Activated T-helper 1 cell treated with anti-CD3 and anti-CD28 coated beads, Interleukin-12 subunit alpha, Interleukin-12 subunit beta, Interleukin-2, Interleukin-4 antibody, amounts not matched to agents 30 ng/mL and 10 ng/mL and 1 ng/mL, durations not matched to agents 14 hours and 24 hours and 36 hours (primary cell): ENCODE measurements at regions not wholly inside any gene's neighbourhood (a gene's known extent, or its start where the extent isn't known, plus 50 kb on each side); places are given as distances from the start of the nearest gene placed in this dataset.
"Not testable (repeated sequence)": the region's sequence is repeated elsewhere in the genome, so short reads cannot be mapped to it uniquely, and the experiment has no call there.

Source experiments
- DNase-seq: peaks from one replicate; pipeline ENCODE4 v3.0.0; 2021; ENCODE audit warnings: low spot score
- H3K27ac Mint-ChIP-seq: one replicate; pipeline ENCODE4 v1.8.0; 2021; ENCODE audit warnings: mild to moderate bottlenecking, mixed read lengths
- H3K27me3 Mint-ChIP-seq: one replicate; pipeline ENCODE4 v1.8.0; 2022; ENCODE audit warnings: mild to moderate bottlenecking, moderate library complexity, mixed read lengths; ENCODE audit not compliant: insufficient read depth
- H3K36me3 Mint-ChIP-seq: one replicate; pipeline ENCODE4 v1.8.0; 2021; ENCODE audit warnings: low read depth, mixed read lengths
- H3K4me1 Mint-ChIP-seq: one replicate; pipeline ENCODE4 v1.8.0; 2021; ENCODE audit warnings: low read depth, mixed read lengths
- H3K4me3 Mint-ChIP-seq: one replicate; pipeline ENCODE4 v1.8.0; 2021; ENCODE audit warnings: mild to moderate bottlenecking, moderate library complexity, mixed read lengths
- H3K9me3 Mint-ChIP-seq: one replicate; pipeline ENCODE4 v1.8.0; 2021; ENCODE audit warnings: mixed read lengths
- intact Hi-C: fragments of 100-400 bp; cut with micrococcal nuclease; formaldehyde crosslinking; loops from one replicate; pipeline ENCODE4 v1.15.1; 2024

DNA sequence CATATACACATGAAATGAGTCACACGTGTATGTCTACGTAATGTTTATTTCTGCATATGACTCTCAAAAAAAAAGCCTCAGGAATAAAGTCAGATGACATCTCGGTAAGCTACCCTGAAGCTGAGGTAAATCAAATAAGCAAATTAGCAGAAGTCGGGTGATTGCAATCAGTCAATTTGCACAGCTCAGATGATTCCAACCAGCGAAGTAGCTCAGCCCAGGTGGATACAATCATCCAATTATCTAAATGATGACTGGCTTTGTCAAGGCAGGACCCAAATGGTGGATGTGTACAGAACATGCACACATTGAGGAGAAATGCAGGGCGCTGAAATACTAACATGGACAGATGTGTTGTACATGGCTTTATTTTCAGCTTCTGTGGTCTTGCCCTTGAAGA is 148.5 kb downstream of the ZNF486 start:
- H3K4me1 Mint-ChIP-seq, result no peaks in the 10 kb centered on the region
- no peak overlapping the region for H3K4me3 Mint-ChIP-seq
- peaks cover 29% of the 10 kb centered on the region for H3K9me3 Mint-ChIP-seq
- no peaks in the 10 kb centered on the region for H3K27me3 Mint-ChIP-seq
- intact Hi-C loops, result no loop called here
- no peak for DNase-seq
- H3K27ac Mint-ChIP-seq, result no peak overlapping the region
- no peaks in the 10 kb centered on the region for H3K36me3 Mint-ChIP-seq

DNA sequence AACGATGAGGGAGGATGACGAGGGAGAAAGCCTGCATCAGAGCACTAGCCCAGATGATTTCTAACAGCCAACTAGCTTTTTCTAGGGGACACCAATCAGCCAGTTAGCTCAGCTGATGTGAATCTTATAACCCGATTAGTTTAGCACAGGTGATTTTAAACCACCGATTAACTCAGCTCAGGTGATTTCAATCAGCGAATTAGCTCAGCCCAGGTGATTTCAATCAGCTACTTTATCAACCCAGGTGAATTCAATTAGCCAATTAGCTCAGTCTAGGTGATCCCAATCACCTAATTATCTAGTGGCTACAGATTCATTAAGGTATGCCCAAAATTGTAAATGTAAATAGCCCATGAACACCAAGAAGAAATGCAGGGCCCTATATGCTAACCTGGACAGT is 146.9 kb downstream of the ZNF486 start:
- no peak for DNase-seq
- peaks cover 26% of the 10 kb centered on the region for H3K9me3 Mint-ChIP-seq
- no peak overlapping the region for H3K4me3 Mint-ChIP-seq
- H3K27ac Mint-ChIP-seq, result no peak overlapping the region
- no peaks in the 10 kb centered on the region for H3K4me1 Mint-ChIP-seq
- intact Hi-C loops, result no loop called here
- no peaks in the 10 kb centered on the region for H3K36me3 Mint-ChIP-seq
- no peaks in the 10 kb centered on the region for H3K27me3 Mint-ChIP-seq

DNA sequence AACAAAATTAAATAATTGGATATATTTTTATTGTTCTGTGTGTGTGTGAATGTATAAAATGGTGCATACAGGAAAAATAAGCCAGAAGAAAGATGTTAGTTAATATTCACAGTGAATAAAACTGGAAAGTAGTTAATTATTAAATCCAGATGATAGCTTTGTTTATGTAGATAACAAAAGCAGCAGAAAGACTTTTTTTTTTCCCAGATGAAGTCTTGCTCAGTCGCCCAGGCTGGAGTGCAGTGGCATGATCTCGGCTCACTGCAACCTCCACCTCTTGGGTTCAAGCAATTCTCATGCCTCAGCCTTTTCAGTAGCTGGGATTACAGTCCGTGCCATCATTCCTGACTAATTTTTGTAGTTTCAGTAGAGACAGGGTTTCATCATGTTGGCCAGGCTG is 140.1 kb downstream of the ZNF486 start:
- Mint-ChIP-seq H3K9me3 (peaks cover 40% of the 10 kb centered on the region), H3K36me3 (no peaks in the 10 kb centered on the region), H3K4me1 (no peaks in the 10 kb centered on the region), H3K27ac (no peak overlapping the region), H3K4me3 (no peak overlapping the region), H3K27me3 (no peaks in the 10 kb centered on the region)
- DNase-seq, result no peak
- intact Hi-C loops, result no loop called here

DNA sequence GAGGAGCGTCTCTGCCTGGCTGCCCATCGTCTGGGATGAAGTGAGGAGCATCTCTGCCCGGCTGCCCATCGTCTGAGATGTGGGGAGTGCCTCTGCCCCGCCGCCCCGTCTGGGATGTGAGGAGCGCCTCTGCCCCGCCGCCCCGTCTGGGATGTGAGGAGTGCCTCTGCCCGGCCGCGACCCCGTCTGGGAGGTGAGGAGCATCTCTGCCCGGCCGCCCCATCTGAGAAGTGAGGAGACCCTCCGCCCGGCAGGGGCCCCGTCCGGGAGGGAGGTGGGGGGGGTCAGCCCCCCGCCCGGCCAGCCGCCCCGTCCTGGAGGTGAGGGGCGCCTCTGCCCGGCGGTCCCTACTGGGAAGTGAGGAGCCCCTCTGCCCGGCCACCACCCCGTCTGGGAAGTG is 129.3 kb downstream of the ZNF486 start:
- intact Hi-C loops, H3K36me3 Mint-ChIP-seq, H3K4me1 Mint-ChIP-seq, H3K27me3 Mint-ChIP-seq, DNase-seq, H3K27ac Mint-ChIP-seq, H3K4me3 Mint-ChIP-seq: not testable (repeated sequence)
- peaks cover 22% of the 10 kb centered on the region for H3K9me3 Mint-ChIP-seq

DNA sequence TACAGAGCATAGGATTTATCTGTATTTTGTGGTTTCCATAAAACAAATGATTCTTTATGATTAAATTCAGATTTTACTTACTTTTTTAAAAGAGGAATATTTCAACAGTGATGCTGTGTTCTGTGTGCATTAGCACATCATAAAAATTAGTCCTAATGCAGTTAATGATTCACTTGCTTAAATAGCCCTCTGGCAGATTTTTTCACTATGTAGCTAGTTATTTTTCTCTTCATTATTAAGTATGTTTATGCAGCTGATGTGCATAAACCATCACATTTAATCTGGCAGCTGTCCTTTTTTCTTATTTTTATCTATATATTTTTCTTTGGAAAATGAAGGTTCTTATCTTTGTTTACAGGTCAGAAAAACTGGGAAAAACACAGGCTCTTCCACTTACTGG is 127.2 kb downstream of the ZNF486 start:
- no peak for DNase-seq
- no peak overlapping the region for H3K27ac Mint-ChIP-seq
- no peaks in the 10 kb centered on the region for H3K4me1 Mint-ChIP-seq
- intact Hi-C loops, result no loop called here
- no peak overlapping the region for H3K4me3 Mint-ChIP-seq
- no peaks in the 10 kb centered on the region for H3K36me3 Mint-ChIP-seq
- no peaks in the 10 kb centered on the region for H3K27me3 Mint-ChIP-seq
- H3K9me3 Mint-ChIP-seq, result peaks cover 13% of the 10 kb centered on the region

DNA sequence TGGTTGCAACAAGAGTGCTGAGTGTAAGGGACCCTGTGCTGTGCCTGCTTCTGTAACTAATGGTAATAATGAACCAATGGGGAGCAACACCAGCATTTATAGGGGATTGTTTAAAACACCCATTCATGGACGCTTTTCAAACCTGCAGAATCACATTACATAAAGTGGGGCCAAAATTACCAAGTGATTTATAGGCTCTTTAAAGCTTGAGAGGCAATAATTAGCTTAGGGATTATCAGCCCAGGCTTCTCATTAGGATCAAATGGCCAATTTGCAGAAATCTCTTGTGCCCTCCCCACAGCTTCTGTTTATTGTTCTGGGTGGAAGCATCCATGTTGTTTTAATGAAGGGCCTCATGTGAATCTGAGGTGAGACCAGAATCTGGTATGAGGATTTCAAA is 125.5 kb downstream of the ZNF486 start:
- H3K27me3 Mint-ChIP-seq, H3K27ac Mint-ChIP-seq, H3K4me1 Mint-ChIP-seq, H3K4me3 Mint-ChIP-seq, H3K36me3 Mint-ChIP-seq, intact Hi-C loops, DNase-seq: not testable (repeated sequence)
- peaks cover 18% of the 10 kb centered on the region for H3K9me3 Mint-ChIP-seq

DNA sequence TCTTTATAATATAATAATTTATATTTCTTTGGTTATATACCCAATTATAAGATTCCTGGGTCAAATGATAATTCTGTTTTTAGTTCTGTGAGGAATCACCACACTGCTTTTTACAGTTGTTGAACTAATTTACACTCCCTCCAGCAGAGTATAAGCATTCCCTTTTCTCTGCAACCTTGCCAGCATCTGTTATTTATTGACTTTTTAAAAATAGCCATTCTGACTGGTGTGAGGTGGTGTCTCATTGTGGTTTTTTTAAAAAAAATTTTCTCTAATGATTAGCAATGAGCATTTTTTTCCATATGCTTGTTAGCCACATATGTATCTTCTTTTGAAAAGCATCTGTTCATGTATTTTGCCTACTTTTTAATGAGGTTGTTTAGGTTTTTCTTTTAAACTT is 122.2 kb downstream of the ZNF486 start:
- intact Hi-C loops, result no loop called here

DNA sequence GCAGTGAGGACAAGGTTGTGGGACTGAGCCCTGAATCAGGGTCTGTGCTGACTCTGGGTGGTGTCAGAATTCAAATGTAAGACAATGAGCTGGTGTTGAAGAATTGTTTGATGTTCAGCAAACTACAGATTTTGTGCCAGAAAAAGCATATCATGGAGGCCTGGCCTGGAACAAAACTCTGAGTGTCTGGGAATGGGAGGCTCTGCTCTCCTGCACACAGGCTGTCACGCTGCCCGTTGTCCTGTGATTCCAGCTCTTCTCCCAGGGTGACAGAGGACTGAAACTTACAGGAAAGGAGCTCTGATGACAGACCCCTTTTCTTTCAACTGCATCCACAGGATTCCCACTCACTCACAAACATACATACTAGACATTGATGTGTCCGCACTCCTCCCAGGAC is 120.1 kb downstream of the ZNF486 start:
- no peak for DNase-seq
- no peaks in the 10 kb centered on the region for H3K27me3 Mint-ChIP-seq
- peaks cover 51% of the 10 kb centered on the region for H3K9me3 Mint-ChIP-seq
- H3K4me3 Mint-ChIP-seq, result no peak overlapping the region
- intact Hi-C loops, result no loop called here
- H3K27ac Mint-ChIP-seq, result no peak overlapping the region
- H3K4me1 Mint-ChIP-seq, result no peaks in the 10 kb centered on the region
- no peaks in the 10 kb centered on the region for H3K36me3 Mint-ChIP-seq

More for the DNA sequence above, 122.2 kb downstream of the ZNF486 start:
- Mint-ChIP-seq H3K4me1 (no peaks in the 10 kb centered on the region), H3K9me3 (peaks cover 40% of the 10 kb centered on the region), H3K4me3 (no peak overlapping the region), H3K27me3 (no peaks in the 10 kb centered on the region), H3K36me3 (no peaks in the 10 kb centered on the region), H3K27ac (no peak overlapping the region)
- no peak for DNase-seq

DNA sequence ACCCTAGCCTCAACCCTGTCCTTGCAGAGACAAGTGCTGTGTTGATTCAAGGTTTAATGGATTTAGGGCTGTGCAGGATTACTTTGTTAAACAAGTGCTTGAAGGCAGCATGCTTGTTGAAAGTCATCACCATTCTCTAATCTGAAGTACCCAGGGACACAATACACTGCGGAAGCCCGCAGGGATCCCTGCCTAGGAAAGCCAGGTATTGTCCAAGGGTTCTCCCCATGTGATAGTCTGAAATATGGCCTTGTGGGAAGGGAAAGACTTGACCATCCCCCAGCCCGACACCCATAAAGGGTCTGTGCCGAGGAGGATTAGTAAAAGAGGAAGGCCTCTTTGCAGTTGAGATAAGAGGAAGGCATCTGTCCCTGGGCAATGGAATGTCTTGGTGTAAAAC is 118.9 kb downstream of the ZNF486 start:
- H3K4me1 Mint-ChIP-seq, intact Hi-C loops, H3K36me3 Mint-ChIP-seq, DNase-seq, H3K27ac Mint-ChIP-seq, H3K4me3 Mint-ChIP-seq, H3K27me3 Mint-ChIP-seq: not testable (repeated sequence)
- peaks cover 60% of the 10 kb centered on the region for H3K9me3 Mint-ChIP-seq

DNA sequence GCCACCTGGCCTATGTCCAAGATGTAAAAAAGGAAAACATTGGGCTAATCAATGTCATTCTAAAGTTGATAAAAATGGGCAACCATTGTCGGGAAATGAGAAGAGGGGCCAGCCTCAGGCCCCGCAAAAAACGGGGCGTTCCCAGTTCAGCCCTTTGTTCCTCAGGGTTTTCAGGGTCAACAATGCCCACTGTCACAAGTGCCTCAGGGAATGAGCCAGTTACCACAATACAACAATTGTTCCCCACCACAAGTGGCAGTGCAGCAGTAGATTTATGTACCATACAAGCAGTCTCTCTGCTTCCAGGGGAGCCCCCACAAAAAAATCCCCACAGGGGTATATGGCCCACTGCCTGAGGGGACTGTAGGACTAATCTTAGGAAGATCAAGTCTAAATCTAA is 112.5 kb downstream of the ZNF486 start:
- Mint-ChIP-seq H3K4me1 (no peaks in the 10 kb centered on the region), H3K4me3 (no peak overlapping the region), H3K27ac (no peak overlapping the region), H3K27me3 (no peaks in the 10 kb centered on the region), H3K9me3 (peaks cover 69% of the 10 kb centered on the region), H3K36me3 (no peaks in the 10 kb centered on the region)
- no peak for DNase-seq
- intact Hi-C loops, result no loop called here

DNA sequence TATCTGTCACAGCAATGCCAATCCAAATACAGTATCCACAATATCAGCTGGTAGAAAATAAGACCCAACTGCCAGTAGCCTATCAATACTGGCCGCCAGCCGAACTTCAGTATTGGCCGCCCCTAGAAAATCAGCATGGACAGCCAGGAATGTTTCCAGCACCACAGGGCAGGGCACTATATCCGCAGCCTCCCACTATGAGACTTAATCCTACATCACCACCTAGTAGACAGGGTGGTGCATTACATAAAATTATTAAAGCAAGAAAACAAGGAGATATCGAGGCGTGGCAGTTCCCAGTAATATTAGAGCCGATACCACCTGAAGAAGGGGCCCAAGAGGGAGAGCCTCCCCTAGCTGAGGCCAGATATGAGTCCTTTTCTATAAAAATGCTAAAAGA is 111.3 kb downstream of the ZNF486 start:
- H3K4me1 Mint-ChIP-seq, result no peaks in the 10 kb centered on the region
- H3K27me3 Mint-ChIP-seq, result no peaks in the 10 kb centered on the region
- no peaks in the 10 kb centered on the region for H3K36me3 Mint-ChIP-seq
- DNase-seq, result no peak
- H3K27ac Mint-ChIP-seq, result no peak overlapping the region
- peaks cover 63% of the 10 kb centered on the region for H3K9me3 Mint-ChIP-seq
- intact Hi-C loops, result no loop called here
- no peak overlapping the region for H3K4me3 Mint-ChIP-seq

DNA sequence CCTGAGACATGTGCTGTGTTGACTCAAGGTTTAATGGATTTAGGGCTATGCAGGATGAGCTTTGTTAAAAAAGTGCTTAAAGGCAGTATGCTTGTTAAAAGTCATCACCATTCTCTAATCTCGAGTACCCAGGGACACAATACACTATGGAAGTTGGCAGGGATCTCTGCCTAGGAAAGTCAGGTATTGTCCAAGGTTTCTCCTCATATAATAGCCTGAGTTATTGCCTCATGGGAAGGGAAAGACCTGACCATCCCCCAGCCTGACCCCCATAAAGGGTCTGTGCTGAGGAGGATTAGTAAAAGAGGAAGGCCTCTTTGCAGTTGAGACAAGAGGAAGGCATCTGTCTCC is 109.7 kb downstream of the ZNF486 start:
- H3K4me3 Mint-ChIP-seq, H3K36me3 Mint-ChIP-seq, H3K27me3 Mint-ChIP-seq, H3K27ac Mint-ChIP-seq, H3K4me1 Mint-ChIP-seq, intact Hi-C loops, DNase-seq: not testable (repeated sequence)
- H3K9me3 Mint-ChIP-seq, result peaks cover 59% of the 10 kb centered on the region

DNA sequence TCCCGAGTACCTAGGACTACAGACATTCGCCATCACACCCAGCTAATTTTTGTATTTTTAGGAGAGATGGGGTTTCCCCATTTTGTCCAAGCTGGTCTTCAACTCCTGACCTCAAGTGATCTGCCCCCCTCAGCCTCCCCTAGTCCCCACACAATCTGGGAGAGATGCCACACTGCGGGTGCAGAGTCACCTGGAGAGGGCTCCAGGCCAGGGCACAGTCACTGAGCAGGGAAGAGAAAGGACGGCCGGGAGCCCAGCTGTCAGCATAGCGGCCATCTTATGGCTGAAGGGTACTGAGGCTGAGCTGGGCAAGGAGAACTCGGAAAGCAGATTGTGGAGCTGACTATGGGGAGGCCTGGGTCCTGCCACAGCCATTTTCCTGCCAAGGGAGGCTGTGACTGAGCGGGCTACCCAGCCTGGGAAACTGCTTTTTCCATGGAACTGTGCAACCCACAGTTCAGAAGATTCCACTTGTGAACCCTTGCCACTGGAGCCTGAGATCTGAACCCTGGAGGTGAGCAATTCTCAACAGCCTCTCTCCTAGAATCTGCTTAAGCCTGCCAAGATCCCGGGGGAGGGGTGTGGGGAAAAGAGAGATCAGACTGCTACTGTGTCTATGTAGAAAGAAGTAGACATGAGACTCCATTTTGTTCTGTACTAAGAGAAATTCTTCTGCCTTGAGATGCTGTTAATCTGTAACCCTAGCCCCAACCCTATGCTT is 109.2 kb downstream of the ZNF486 start:
- H3K4me3 Mint-ChIP-seq, result no peak overlapping the region
- H3K27me3 Mint-ChIP-seq, result no peaks in the 10 kb centered on the region
- no peak for DNase-seq
- H3K4me1 Mint-ChIP-seq, result no peaks in the 10 kb centered on the region
- H3K36me3 Mint-ChIP-seq, result no peaks in the 10 kb centered on the region
- no peak overlapping the region for H3K27ac Mint-ChIP-seq
- intact Hi-C loops, result no loop called here
- H3K9me3 Mint-ChIP-seq, result peaks cover 54% of the 10 kb centered on the region

DNA sequence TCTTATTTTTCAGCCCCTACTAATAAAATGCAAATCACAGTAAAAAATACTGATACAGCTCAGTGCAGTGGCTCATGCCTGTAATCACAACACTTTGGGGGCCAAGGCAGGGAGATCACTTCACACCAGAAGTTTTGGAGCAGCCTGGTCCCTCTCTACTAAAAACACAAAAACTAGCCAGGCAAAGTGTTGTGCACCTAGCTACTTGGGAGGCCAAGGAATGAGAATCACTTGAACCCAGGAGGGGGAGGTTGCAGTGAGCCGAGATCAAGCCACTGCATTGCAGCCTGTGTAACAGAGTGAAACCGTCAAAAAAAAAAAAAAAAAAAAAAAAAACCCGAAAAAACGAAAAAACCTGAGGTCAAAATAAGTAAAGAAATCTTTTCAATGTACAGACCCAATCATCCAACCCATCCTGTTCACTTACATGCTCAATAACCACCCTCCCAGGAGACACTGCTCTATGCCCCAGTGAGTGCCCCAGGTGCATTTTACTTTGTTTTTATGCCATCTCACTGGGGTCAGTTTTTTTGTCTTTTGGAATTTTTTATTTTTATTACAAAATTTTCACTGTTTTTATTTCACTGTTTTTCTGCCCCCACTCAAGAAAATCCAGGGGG is 107.0 kb downstream of the ZNF486 start:
- Mint-ChIP-seq H3K27me3 (no peaks in the 10 kb centered on the region), H3K4me1 (no peaks in the 10 kb centered on the region), H3K36me3 (no peaks in the 10 kb centered on the region), H3K27ac (no peak overlapping the region), H3K9me3 (peaks cover 43% of the 10 kb centered on the region), H3K4me3 (no peak overlapping the region)
- intact Hi-C loops, result no loop called here
- no peak for DNase-seq
